GM19043 (cell line): ENCODE measurements at regions not wholly inside any gene's neighbourhood (a gene's known extent, or its start where the extent isn't known, plus 50 kb on each side); places are given as distances from the start of the nearest gene placed in this dataset.

Experiments used
- ATAC-seq: cut with Tn5 transposase; IDR thresholded peaks from one replicate; pipeline ENCODE4 v1.9.1; 2021; ENCODE audit warnings: low read depth; ENCODE audit not compliant: unreplicated experiment

DNA sequence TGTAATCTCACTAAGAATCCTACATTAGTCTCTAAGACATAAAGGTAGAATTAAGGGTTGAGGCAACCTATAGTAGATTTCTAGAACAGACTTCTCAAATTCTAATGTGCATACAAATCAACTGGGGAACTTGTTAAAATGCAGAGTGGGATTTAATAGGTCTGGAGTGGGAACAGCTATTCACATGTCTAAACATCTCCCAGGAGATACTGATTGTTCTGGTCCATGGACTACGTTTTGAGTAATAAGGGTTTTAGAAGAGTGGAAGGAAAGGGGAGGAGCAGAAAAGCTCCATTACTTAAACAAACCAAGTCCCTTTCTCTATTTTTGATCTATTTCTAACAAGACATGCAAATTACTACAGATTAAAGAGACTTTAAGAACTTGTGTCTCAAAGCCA is 524.8 kb downstream of the TUSC7 start:
- ATAC-seq = no peak

DNA sequence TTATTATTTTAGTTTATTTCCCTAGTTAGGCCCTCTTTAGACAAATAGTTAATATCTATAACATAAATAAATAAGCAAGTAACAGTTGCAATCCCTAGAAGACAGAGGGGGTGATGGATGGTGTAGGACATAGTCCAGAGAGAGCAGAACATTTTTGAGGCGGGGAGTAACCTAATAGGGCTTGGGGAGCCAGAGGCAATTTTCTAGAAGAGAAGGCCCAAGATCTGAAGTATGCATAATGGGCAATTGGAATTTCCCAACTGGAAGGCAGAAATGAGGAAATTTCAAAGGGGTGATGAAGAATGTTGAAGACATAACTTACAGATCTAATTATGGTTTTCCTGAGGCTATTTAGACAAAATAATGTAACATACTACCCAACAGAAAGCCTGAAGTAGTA is 525.7 kb downstream of the TUSC7 start:
- ATAC-seq = no peak

GRCh38 chr3:117238806-117239205 is 529.2 kb downstream of the TUSC7 start:
- ATAC-seq = no peak

DNA sequence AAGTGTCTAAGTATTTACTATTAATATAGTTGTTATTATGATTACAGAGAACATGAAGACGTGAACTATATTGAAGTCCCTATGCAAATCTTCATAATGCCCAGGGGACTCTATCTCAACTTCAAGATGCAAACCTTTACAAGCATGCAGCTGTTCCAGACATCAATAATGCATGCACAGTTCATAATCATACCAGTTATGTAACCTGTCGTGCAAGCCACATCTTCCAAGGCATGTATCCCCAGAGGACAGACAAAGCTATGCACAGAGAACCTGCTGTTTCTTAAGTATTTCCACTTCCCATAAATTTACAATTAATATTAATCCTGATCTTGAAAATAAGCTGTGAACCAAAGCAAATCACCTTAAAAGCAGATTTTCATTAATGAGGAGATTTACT is 534.1 kb downstream of the TUSC7 start:
- no peak for ATAC-seq

DNA sequence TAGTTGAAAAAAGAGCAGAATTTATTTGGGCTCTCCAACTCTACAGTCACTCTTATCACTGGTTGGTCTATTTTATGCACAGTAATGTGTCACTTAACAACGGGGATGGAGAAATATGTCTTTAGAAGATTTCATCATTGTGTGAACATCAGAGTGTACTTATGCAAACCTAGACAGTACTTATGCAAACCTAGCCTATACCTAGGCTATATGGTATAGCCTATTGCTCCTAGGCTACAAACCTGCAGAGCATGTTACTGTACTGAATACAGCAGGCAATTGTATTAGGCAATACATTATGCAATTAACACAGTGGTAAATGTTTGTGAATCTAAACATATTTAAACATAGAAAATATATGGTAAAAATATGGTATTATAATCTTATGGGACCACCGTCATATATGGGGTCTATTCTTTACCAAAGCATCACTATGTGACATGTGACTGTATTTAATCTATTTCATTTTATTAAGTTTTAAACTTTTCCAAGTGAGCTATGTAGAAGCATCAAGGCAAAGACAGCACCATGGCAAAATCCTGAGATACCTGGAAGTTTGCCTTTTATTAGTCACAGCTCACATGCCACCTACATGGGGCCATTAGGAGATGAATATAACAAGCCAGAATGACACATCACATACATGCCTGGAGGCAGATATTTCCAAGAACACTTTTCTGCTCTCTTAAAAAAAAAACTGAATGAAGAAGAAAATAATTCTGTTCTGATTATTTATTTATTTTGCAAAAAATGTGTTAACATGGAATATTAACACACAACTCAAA is 537.4 kb downstream of the TUSC7 start:
- no peak for ATAC-seq

GRCh38 chr3:117248153-117248552 is 538.6 kb downstream of the TUSC7 start:
- no peak for ATAC-seq

- no peak for ATAC-seq
Measured at GRCh38 chr3:117252208-117252607, 542.6 kb downstream of the TUSC7 start.

GRCh38 chr3:117252651-117253050 is 543.1 kb downstream of the TUSC7 start:
- ATAC-seq = no peak

DNA sequence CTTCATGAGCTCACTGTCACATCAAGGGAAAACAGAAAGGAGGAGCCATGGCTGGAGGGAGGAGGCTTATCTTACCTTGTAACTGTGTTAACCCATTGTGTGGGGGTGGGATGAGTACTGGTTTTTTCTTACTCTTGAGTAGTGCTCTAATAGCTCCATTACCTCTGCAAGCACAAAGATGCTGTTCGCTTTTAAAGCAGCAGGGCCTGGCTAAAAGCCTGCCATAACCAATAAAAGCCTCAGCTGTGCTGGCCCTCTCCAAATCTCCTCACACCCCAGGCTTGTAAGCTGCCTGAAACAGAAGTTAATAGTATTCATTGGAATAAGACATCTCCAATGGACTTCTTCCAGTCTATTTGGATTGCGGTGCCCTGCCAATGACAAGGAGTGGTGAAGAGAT is 544.1 kb downstream of the TUSC7 start:
- ATAC-seq = no peak

DNA sequence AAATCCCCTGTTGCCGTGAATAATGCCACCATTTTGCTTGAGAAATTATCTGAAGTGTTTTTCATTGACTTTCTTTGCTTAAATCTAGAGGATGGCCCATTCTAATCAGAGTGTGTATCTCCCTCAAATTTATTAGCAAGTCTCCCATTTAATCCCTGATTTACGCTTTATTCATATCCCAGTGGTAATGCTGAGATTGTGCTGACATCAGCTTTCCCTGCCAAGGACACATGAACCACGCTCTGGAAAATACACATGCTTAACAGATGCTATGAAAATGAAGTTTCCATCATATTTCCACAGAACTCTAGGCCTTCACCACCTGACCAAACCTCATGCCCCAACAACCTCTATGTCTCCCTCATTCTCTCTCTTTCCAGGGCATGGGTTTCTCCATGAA is 545.4 kb downstream of the TUSC7 start:
- no peak for ATAC-seq

- no peak for ATAC-seq
Measured at GRCh38 chr3:117255736-117256135, 546.2 kb downstream of the TUSC7 start.

DNA sequence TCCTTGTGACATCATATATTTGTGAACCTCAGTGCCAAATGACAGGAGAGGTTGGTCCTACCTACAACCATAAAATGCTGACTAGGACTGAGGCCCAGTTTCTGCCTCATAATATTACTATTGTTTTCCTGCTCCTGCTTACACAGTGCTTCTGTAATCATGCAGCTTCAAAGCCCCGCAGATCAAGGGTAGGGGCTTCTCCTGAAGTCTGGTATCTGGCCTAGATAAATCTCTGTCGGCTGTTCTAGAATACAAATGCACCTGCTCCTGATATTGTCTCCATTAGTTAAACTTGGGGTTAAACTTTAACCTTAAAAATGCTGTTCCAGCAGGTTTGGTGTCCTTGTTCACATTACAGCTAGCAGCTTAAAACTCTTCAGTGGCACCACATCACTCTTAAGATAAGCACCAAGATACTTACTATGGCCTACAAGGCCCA is 552.4 kb downstream of the TUSC7 start:
- no peak for ATAC-seq

DNA sequence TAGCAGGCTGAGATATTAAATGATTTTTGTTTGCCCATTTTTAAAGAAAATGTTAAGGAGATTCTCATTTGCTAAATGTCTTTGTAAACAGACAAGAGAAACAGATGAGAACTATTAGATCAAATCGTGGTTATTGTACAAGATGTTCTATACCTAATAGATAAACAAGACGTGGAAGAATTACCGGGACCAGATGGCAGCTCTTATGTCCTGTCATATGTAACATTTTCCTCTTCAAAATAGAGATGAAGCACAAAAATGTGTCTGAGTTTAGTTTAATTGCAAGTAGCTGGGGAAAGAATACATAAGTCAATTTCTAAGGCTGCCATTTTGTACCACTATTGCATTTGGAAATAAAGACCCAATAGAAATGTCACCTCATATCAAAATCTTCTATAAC is 553.7 kb downstream of the TUSC7 start:
- no peak for ATAC-seq

GRCh38 chr3:117263745-117264144 is 554.2 kb downstream of the TUSC7 start:
- no peak for ATAC-seq

DNA sequence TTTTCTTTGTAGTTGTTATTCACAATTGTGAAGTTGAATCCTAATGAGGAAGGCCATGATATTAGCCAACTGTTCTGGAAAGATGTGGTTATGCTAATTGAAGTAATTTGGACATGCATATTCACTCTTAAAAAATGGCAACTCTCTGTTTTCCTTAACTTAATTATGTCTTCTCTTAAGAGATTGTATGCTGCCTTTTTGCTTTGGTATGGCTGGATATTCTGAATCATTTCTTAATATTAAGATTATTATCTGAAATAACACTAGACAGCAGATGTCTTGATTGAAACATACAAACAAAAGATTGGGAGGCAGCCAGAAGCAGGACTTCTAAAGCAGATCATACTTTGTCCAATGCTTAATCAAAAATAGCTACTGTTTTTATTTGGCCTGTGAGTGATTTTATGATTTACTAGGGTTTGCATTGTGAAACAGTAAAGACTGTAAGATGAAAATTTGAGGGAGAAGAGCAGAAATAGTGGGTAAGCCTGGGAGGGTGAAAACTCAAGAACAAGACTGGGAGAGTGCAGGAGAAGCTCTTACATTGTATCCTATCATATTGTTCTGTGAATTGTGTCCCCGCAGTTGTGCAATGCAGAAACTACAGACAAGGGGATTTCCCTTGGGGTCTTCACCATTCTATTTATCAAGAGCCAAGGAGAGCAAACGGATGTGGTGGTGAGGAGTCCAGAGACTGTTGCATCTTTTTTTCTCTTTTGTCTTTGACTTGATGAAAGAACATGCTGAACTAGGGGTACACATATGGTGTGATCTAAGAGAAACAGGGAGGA is 554.8 kb downstream of the TUSC7 start:
- ATAC-seq = no peak

DNA sequence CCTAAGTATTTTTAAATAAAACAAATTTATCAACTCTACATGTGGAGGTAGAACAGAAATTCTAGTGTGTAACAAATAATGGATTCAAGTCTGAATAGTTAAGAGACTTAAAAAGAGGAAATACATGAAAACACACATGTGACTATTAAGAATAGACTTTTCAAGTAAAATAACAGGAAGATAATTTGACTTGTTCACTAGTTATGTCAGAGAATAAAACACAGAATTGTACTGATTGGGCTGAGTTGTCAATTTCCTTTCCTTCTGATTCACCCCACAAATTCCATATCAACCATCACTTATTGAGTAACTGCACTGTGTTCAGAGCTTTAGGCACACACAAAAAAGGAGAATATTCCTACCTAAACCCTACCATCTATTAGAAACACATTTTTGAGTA is 557.2 kb downstream of the TUSC7 start:
- ATAC-seq = no peak

- no peak for ATAC-seq
Measured at GRCh38 chr3:117268318-117268717, 558.7 kb downstream of the TUSC7 start.

DNA sequence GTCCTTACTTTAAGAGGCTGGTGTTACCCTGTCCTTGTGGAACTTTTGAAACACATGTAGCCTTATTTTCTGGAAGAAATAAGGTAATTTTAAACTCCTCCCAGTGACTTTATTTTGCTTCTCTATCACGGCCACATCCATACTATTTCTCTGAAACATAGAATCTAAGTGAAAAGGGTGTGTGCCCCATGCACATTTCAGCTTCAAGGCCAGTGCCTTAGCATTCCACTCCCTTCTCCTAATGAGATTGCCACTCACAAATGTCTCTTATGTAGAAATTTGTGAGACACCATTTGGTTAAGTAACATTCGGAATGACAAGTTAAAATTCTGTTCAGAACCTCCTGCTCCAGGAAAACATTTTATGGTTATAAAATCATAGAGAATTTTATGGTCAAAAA is 562.7 kb downstream of the TUSC7 start:
- ATAC-seq = no peak

GRCh38 chr3:117272876-117273523 is 563.4 kb downstream of the TUSC7 start:
- no peak for ATAC-seq

GRCh38 chr3:117277816-117278215 is 568.2 kb downstream of the TUSC7 start:
- no peak for ATAC-seq

DNA sequence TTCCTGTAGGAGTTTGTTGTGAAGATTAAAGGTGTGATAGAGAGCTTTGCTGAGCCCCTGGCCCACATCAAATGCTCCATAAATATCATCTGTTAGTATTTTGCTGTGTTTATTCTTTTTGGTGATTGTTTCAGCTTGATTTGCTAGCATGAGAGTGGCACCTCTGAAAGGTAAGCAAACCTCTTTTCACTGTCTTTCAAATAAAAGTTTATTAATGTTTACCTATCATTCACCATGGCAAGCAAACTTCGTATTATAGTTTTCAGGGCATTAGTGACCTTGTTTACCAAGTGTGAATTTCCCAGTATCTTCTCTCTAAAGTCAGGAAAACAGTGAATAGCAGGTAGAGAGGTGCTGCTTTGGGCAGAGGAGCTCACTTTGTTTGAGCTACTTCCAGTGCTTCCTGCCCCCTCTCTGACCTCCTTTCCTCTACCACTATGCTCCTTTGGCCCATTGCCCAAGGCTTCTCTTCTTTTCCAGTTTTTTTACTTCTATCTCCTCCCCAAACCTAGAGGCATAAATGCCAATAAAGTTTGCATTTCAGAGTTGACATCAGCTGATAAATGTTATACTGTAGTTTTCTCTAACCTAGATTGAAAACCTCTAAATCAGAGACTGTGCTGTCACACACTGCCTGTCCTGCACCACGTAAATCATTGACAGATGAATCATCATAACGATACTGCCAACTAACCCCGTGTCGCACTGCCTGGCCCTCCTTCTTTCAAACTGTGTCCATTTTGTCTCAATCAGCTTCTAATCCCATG is 569.0 kb downstream of the TUSC7 start:
- ATAC-seq = peak; percentile 97
